NCI-H146 treated with DMSO at 0.1 percent for 48 hours (cell line): ENCODE measurements at regions not wholly inside any gene's neighbourhood (a gene's known extent, or its start where the extent isn't known, plus 50 kb on each side); places are given as distances from the start of the nearest gene placed in this dataset.

Experiments
- DNase-seq: peaks from one replicate; lab custom pipeline; 2025; ENCODE audit not compliant: unreplicated experiment; lab: John Stamatoyannopoulos, UW

GRCh38 chr3:34277110-34277509 lies 478.7 kb downstream of the PDCD6IP start:
- no peak for DNase-seq

GRCh38 chr3:34279901-34280300 lies 481.5 kb downstream of the PDCD6IP start:
- no peak for DNase-seq

- DNase-seq, result no peak
Measured at GRCh38 chr3:34283751-34284150, 485.3 kb downstream of the PDCD6IP start.

GRCh38 chr3:34284959-34285826 lies 486.8 kb downstream of the PDCD6IP start:
- no peak for DNase-seq

- DNase-seq, result no peak
Measured at GRCh38 chr3:34285827-34286188, 487.4 kb downstream of the PDCD6IP start.

DNA sequence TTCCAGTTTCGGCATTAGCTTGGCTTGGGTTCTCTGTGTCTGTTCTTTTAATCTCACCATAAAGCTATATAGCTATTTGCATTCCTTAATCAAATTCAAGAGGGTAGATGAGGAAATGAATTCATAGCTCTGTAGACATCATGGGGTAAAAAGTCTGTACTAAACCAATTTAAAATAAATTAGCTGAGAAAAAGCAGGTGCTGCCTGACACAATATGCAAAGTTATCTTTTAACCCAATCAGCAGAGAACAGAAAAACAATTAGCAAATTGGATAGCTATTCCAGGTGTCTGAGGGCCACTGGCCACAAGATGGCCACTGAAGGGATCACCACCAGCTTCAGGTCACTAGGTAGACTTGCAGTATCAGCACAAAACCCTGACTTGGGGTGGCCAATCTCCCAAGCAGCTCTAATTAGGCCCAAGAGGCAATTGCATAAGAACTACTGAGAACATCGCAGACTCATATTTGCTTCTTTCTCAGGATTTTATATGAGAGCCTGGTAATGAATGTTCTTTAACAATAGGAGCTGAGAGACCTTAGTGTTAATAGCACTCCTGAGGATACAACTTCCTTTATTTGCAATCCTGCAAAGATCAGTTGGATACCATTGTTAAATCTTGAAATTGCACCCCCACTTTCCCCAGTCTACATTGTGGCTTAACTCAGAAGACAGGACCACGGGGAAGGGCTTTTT lies 494.3 kb downstream of the PDCD6IP start:
- no peak for DNase-seq

GRCh38 chr3:34294240-34294639 lies 495.8 kb downstream of the PDCD6IP start:
- no peak for DNase-seq

DNA sequence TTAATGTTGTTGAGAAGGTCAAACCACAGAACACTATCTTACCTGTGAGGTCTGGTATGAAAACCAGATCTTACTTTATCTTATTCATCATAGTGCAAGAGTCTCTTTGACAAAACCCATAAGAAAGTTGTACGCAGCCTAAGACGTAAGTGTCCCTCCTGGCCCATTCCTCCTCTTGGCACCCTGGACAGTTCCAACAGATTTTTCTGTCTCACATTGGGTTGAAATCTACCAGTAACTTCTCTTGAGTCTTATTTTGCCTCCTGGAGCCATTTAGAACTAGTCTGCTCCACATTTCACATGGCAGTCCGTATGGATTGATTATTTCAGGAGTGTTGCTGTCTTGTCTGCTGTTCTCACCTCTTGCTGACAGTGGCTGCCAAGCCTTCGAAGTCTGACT lies 498.4 kb downstream of the PDCD6IP start:
- no peak for DNase-seq

DNA sequence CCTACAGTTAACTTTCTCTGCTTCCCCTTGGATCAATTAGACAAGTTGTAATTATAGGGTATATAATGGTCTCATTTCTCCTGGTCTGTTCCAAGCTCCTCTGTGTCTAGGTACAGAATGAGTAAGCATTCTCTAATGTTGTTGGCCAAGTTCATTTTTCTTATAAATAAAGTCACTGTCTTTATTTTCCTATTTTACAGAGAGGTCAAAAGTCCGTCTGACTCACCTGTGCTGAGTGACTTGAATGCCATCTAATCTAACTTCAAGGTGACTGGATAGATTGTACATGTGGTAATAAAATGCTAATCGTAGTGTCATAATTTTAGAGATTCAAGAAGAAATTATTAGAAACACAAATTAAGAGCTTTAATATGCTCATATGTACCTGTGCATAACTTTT lies 500.2 kb downstream of the PDCD6IP start:
- no peak for DNase-seq

DNA sequence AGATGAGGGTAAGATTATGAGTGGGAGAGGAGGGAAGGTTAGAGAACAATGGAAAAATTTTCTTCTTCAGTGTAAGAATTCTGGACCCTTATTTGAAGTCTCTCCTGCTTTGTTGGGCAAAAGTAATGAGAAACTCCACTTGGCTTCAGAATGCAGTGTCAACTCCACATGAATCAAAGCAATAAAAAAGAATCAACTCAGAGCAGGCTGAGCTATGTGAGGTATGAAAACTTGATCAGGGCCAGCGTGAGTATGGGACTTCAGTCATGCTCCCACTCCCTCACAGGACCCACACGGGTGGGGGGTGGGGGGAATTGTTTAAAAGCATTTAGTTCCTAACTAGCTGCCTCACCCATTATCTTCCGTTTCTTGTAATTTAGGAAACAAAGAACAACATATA lies 502.2 kb downstream of the PDCD6IP start:
- no peak for DNase-seq

DNA sequence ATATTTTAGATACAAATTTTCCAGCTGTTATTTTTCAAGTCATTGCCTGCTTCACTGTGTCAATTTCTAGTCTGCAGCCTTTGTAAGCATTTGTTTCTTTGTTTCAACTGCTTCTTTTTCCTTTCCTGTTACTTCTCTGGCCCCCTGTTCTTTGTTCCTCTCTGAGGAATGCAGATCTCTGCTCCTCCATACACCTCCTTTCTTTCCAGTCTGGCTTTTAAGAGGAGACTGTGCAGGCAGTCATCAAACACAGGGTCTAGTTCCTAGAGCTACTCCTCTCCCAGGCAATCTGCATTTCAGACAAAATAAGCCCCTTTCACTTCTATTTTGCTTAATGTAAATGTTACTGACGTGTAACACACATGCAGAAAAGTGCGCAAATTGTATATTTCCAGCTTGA lies 502.9 kb downstream of the PDCD6IP start:
- DNase-seq, result no peak

DNA sequence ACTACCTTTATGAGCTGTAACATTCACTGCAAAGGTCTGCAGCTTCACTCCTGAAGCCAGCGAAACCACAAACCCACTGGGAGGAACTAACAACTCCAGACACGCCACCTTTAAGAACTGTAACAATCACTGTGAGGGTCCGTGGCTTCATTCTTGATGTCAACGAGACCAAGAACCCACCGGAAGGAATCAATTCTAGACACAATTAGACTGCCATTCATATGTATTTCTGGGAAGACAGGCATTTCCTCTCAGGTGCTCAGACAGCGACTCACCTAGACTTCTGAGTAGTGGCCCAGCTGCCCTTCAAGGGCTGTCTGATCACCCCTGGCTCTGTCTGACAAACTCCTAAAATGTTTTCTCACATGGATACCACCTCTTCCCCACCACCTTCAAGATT lies 506.8 kb downstream of the PDCD6IP start:
- no peak for DNase-seq

DNA sequence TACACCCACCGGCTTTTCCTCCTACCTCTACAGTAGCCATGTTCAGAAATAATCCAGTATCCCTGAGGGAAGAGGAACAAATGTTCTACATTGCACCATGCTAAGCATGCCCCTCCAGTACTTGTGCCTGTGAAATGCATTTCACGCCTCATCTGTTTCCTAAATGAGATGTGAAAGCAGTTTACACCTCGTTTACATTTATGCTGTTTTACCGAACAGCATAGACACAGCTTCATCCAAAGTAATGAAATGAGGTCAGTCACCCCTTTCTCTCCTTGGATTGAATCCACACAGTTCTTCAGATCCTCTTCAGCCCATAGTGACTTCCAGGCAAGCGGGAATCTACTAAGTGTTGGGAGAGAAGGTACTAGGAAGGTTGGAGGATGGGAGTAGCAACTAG lies 514.3 kb downstream of the PDCD6IP start:
- DNase-seq, result no peak

- DNase-seq, result no peak
Measured at GRCh38 chr3:34319881-34320280, 521.5 kb downstream of the PDCD6IP start.

DNA sequence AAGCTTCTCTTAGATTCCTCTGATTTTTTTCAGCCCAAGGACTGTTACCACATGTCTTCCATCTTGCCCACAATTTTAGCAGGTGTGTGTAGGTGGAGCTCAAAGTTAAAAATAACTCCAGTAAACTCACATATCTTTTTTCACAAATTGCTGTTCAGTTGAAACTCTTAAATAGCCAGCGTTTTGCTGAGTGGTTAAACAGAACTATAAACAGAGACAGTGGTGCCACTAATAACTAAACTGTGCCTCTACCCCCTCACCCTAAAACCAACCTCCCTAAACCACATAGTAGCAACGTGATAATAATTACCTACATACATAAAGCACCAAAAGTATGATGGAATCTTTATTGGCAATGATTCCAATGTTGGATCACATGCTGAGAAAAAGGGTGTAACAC lies 525.1 kb downstream of the PDCD6IP start:
- no peak for DNase-seq

DNA sequence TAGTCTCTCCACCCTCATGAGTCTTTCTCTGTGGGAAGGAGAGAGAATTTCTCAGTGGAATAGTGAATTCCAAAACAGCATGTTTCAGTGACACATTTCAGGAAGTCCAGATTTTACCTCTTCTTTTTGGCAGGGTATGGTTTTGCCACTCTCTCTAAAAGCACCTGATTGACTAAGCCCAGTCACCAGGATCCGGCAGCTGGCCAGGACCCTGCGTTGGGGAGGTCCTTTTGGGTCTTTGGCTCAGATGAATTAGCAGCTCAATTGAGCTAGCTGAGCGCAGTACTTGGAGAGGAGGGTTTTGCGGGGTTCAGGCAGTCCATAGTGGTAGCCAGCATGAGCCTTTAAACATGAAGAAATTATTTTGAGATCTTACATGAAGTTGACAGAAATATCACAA lies 548.2 kb downstream of the PDCD6IP start:
- DNase-seq, result no peak

GRCh38 chr3:34351882-34352777 lies 553.7 kb downstream of the PDCD6IP start:
- peak; percentile 62 for DNase-seq

DNA sequence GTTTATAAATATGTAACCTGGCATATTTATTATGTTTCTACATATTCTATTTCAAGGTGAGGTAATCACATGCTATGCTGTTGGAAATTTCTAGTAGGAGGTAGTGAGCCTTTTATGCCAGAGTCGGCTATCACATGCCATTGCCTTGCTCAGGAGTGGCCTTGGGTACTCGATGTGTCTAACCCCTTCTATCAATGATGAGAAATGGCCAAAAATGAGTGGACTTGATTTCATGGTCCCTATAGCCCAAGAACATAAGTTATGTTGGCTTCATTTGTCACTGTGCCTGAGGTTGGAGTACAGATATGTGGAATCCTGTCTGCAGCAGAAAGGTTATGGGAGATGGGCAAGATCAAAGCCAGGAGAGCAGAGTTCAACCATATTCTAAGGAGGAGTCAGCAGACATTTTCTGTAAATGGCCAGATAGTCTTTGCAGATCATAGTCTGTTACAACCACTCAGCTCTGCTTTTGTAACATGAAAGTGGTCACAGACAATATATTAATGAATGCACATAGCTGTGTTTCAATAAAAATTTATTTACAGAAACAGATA lies 554.4 kb downstream of the PDCD6IP start:
- no peak for DNase-seq

DNA sequence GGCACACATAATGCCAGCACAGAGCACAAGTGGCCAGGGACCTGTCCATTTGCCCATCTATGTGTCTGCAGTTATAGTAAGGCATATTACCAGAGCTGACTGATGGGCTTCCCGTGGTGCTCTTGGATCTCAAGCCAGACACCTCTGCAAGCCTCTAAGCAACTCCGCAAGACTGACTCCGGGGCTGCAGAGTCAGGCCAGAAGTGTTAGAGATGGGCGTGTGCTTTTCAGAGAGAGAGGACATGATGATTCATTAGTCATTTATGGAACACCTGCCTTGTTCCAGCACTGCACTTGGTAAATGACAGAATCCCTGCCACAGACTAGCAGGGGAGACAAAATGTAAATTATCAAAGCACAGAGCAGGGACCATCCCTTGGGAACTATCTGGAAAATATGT lies 559.0 kb downstream of the PDCD6IP start:
- no peak for DNase-seq

GRCh38 chr3:34359064-34359463 lies 560.6 kb downstream of the PDCD6IP start:
- no peak for DNase-seq

DNA sequence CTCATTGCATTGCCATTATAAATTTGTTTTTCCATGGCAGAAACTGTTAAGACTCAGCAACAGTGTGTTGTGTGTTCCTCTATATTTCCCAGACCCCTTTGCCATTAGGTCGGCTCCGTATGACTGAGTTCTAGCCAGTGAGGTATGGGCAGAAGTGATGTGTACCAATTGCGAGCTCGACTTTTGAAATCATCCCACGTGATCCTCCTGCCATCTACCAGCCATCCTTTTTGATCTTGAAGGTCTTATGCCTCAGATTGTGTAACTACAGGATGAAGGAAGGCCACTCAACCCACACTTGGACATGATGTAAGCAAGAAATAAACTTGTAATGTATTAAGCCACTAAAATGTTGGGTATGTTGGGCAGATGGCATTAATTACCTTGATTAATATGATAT lies 562.3 kb downstream of the PDCD6IP start:
- no peak for DNase-seq
